ENCODE measurements at regions not wholly inside any gene's neighbourhood (a gene's known extent, or its start where the extent isn't known, plus 50 kb on each side); places are given as distances from the start of the nearest gene placed in this dataset.

GRCh38 chr7:45239486-45239885 is 81.9 kb downstream of the RAMP3 start:
- 41 to 46% (median 44%) methylated on average over 6 of the region's 6 CpGs for WGBS, 3 donors
- no peak overlapping the region for H3K4me3 ChIP-seq
- no peaks in the 10 kb centered on the region for H3K4me1 ChIP-seq (ENCODE audit: insufficient read depth)
- H3K9me3 ChIP-seq: no peaks in the 10 kb centered on the region
- no peak for DNase-seq
- H3K27ac ChIP-seq: no peak overlapping the region
- no peaks in the 10 kb centered on the region for H3K36me3 ChIP-seq
- H3K27me3 ChIP-seq: no peaks in the 10 kb centered on the region
- no peak for TF ChIP-seq CTCF (IDR thresholded peaks at IDR 0.05)
- no peak for TF ChIP-seq EP300 (IDR thresholded peaks at IDR 0.05)
- TF ChIP-seq POLR2A (IDR thresholded peaks at IDR 0.05): no peak
- intact Hi-C loops (cut with DNase I): no loop called here

DNA sequence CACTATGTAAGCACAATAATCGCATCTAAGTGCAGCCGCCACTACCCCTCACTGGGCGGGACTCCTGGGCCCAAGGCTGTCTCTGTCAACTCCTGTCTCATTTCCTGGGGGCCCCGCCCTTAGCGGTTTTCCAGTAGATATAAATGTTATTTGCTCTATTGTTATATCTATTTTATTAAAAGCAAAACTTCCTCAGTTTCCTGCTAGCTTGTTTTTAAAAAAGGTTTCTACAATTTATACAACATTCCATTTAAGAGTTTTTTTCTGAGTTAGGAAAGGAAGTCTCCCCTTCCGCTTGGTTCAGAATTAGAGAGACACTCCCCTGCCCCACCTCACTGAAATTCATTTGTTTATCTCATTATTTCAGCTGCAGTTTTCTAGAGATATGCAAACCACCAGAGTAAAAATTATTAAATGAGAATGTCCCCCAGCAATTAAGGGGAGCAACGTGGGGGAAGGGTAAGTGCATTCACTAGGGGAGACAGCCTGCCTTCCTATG is 82.7 kb downstream of the RAMP3 start:
- TF ChIP-seq POLR2A (IDR thresholded peaks at IDR 0.05) (no peak), EP300 (IDR thresholded peaks at IDR 0.05) (no peak), CTCF (IDR thresholded peaks at IDR 0.05) (no peak)
- H3K27ac ChIP-seq: no peak overlapping the region
- 45 to 63% (median 57%) methylated on average over 7 of the region's 7 CpGs for WGBS, 3 donors
- no peaks in the 10 kb centered on the region for H3K27me3 ChIP-seq
- no peak overlapping the region for H3K4me3 ChIP-seq
- no peaks in the 10 kb centered on the region for H3K36me3 ChIP-seq
- no peaks in the 10 kb centered on the region for H3K4me1 ChIP-seq (ENCODE audit: insufficient read depth)
- H3K9me3 ChIP-seq: no peaks in the 10 kb centered on the region
- intact Hi-C loops (cut with DNase I): no loop called here
- DNase-seq: no peak

GRCh38 chr7:45240926-45241325 is 83.3 kb downstream of the RAMP3 start:
- H3K4me3 ChIP-seq: no peak overlapping the region
- no peaks in the 10 kb centered on the region for H3K4me1 ChIP-seq (ENCODE audit: insufficient read depth)
- DNase-seq: no peak
- H3K36me3 ChIP-seq: no peaks in the 10 kb centered on the region
- WGBS, 3 donors: 83 to 90% (median 88%) methylated on average over 4 of the region's 4 CpGs
- intact Hi-C loops (cut with DNase I): no loop called here
- H3K9me3 ChIP-seq: no peaks in the 10 kb centered on the region
- H3K27ac ChIP-seq: no peak overlapping the region
- TF ChIP-seq EP300 (IDR thresholded peaks at IDR 0.05): no peak
- TF ChIP-seq CTCF (IDR thresholded peaks at IDR 0.05): no peak
- TF ChIP-seq POLR2A (IDR thresholded peaks at IDR 0.05): no peak
- H3K27me3 ChIP-seq: no peaks in the 10 kb centered on the region

DNA sequence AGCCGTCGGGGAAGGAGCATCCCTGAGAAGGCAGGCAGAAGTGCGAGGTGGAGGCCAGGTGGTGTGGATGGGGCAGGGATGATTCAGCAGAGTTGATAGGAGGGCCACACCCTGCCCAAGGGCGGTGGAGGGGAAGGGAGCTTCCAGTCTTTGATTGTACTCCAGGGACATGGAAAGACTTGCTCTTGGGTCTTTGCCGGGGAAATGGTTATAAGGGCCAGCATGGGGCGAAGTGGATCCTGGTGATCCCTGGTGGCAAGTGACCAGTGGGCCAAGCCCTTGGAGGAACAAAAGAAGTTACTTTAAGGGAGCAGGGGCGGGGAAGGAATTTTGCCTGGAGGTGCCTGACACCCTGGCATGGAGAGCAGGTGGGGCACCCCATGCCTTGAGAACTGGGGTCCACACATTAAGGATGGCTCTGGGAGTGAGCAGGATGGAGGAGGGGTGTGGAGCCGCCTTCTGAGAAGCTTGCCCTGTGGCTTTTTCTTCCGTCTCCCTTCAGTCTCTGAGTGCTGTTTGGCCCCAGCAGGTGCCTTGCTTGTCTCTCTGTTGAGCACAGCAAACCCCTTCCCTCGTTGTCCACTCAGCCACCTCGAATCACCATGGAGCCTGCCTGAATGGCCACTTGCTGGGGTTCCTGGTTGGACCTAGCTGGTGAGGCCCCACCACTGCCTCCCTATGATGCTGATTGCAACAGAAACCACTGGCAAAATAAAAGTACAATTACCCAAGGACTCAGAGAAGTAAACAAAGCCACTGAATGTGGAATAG is 83.9 kb downstream of the RAMP3 start:
- H3K27ac ChIP-seq: no peak overlapping the region
- TF ChIP-seq POLR2A (IDR thresholded peaks at IDR 0.05) (no peak), EP300 (IDR thresholded peaks at IDR 0.05) (no peak), CTCF (IDR thresholded peaks at IDR 0.05) (no peak)
- DNase-seq: no peak
- no peaks in the 10 kb centered on the region for H3K27me3 ChIP-seq
- H3K4me3 ChIP-seq: no peak overlapping the region
- intact Hi-C loops (cut with DNase I): no loop called here
- no peaks in the 10 kb centered on the region for H3K9me3 ChIP-seq
- H3K4me1 ChIP-seq (ENCODE audit: insufficient read depth): no peaks in the 10 kb centered on the region
- no peaks in the 10 kb centered on the region for H3K36me3 ChIP-seq
- 68 to 71% (median 69%) methylated on average over 11 of the region's 11 CpGs for WGBS, 3 donors

Data from ovary (tissue), 7 donors.